Gastroesophageal sphincter (tissue), 3 donors: ENCODE measurements at regions not wholly inside any gene's neighbourhood (a gene's known extent, or its start where the extent isn't known, plus 50 kb on each side); places are given as distances from the start of the nearest gene placed in this dataset.

ENCODE experiments used
- CTCF ChIP-seq, 4 experiments: fragments of 200-600 bp in 2 of 4; fragments of 450-650 bp in 2 of 4; sonication (generic) in 1 of 4; IDR thresholded peaks; one replicate each; pipeline ENCODE4 v1.5.1; 2017 to 2019; ENCODE audit warnings: antibody characterized with exemption in 4 of 4, mild to moderate bottlenecking in 2 of 4, moderate library complexity in 2 of 4
- POLR2A ChIP-seq, 2 donors: fragments of 450-650 bp; IDR thresholded peaks; one replicate each; pipeline ENCODE4 v1.6.1; 2017; ENCODE audit warnings: antibody characterized with exemption in 2 of 2, mild to moderate bottlenecking in 2 of 2, moderate library complexity in 1 of 2
- POLR2AphosphoS5 ChIP-seq: sonication (generic); formaldehyde crosslinking; IDR thresholded peaks from one replicate; pipeline ENCODE4 v1.6.1; 2017; ENCODE audit warnings: antibody characterized with exemption

- TF ChIP-seq CTCF (IDR thresholded peaks at IDR 0.05) (no peak), POLR2A (IDR thresholded peaks at IDR 0.05) (no peak), POLR2AphosphoS5 (no peak)
Measured at GRCh38 chr5:71955723-71956122, 151.6 kb upstream of the MAP1B start.
